Activated CD4-positive, CD25-positive, alpha-beta regulatory T cell treated with anti-CD3 and anti-CD28 coated beads, Interleukin-2, amount 50 U/mL, for 16 hours (primary cell): ENCODE measurements at regions not wholly inside any gene's neighbourhood (a gene's known extent, or its start where the extent isn't known, plus 50 kb on each side); places are given as distances from the start of the nearest gene placed in this dataset.

Experiments
- DNase-seq: peaks from one replicate; pipeline ENCODE4 v3.0.0-alpha.2; 2020; ENCODE audit warnings: low read depth, low spot score

GRCh38 chr1:201655910-201656309, 117.0 kb downstream of the NAV1 start:
- DNase-seq: no peak

DNA sequence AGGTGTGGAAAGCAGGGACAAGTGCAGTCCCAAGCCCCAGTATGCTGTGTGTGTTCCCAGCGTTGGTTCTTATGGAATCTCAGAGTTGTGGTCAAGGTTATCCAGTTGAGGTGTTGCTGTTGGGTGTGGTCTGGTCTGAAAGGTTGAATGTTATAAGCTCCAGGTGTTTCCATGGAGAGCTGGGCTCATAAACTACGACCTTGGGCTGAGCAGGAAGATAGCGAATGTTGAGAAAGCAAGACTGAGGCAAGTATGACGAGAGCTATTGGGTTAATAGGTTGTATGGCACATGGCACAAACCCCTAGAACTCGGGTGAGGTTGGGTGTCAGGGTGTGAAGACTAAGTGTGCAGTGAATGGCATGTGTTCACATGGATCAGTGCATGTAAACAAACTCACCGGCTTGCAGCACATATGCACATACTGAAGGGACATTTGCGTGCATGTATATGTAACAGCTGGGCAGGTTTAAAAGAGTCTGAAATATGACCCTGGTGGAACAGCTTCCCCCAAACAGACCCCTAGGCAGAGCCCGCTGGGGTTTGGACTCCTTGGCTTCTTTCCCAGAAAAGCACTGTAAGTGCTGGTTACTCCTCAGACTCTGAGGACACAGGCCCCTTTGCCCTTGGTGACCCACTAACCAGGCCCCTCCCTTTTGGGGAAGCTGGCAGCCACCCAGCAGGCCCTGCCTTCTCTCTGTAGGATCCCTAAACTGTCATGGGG, 117.5 kb downstream of the NAV1 start:
- DNase-seq: no peak

DNA sequence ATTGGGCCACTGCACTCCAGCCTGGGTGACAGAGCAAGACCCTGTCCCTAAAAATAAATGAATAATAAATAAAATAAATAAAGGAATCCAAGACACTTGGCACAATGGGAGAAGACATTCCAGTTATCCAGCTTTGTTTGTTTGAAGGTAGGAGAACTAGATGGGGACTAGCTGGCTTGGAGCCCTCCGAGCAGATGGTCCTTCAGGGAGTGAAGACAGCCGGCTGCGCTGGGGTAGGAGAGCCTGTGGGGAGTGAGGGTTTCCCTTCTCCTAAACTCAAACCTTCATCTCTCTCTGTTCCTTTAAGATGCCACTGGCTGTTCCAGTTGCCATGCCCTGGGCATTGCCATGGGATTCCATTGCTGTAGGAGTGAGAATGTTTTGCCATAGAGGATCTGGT, 120.6 kb downstream of the NAV1 start:
- no peak for DNase-seq

DNA sequence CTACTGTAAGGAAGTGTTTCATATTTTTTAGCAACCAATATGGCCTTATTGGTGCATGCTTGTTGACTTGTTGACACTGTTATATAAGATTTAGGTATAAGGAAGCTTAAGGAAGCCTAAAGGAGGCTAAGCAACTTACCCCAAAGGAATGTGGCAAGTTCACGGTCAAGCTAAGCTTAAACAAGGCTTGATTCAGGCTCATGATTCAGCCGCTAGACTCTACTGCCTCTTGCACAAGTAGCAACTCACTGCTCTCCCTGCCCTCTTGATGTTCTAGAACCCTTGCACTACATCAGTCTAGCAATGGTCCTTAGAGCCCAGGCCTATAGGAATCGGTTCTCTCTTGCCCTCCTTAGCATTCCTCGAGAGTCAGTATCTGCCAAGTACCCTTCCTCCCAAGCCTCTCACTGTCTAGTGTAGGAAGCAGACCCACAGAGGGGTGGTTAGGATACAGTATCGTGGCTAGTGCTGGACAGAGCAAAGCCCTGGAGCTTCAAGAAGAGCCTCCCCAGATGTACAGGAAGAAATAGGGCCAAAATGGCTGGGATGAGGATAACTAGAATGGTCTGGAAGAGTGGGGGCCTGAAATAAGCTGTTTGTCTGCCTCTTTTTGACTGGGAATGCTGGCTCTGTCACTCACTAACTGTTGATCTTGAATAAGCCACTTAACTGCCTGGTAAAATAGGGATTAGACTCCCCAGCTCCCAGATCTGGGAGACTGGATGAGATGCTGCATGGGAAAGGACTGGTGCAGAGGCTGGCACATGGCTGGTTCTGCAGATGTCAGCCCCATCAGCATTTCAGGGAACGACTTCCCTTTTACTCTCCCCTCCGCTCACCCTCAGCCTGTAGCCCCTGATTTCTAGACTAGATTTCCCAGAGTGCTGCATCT, 122.2 kb downstream of the NAV1 start:
- no peak for DNase-seq

DNA sequence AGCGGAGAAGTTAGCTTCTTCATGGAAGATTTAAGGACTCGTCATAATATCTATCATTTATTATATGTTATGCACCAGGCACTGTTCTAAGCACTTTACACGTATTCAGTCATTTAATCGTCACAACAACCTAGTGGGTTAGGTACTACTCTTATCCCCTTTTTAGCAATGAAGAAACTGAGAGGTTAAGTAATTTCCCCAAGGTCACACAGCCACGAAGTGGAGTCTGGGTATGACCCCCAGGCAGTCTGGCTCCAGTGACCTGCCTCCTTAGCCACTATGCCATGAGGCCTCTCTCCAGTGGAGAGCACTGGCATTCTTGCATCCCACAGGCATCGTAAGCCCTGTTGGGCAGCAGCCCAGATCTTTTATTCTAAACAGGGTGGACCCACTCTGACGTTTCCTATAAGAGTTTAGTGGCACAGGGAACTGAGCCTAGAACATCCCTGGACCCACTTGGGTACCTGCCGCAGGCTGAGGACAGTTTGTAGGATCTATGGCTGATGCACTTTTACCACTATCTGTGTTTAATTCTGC, 123.0 kb downstream of the NAV1 start:
- no peak for DNase-seq

- no peak for DNase-seq
Observed at GRCh38 chr1:201662646-201663045, 123.7 kb downstream of the NAV1 start.

GRCh38 chr1:201663491-201664113, 124.7 kb downstream of the NAV1 start:
- no peak for DNase-seq

GRCh38 chr1:201665036-201665435, 126.1 kb downstream of the NAV1 start:
- DNase-seq: no peak

- no peak for DNase-seq
Observed at GRCh38 chr1:201666102-201666501, 127.2 kb downstream of the NAV1 start.

DNA sequence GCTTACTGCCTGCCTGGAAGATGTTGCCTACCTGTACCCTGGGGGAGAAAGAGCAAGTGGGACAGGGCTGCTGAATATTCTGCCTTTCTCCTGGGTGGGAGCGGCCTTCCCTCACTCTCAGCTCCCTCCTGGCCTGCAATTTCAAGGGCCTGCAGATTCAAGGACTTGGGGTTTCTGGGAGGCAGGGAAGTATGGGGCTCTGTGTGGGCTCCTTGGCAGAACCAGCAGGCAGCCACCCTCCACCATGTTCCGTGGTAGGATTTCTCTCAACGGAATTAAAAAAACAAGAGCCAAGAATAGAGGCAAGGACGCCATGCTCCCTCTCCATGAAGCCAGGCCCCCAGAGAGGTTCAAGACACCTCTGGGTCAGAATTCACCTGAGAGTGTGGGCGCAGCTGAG, 127.7 kb downstream of the NAV1 start:
- no peak for DNase-seq

GRCh38 chr1:201667479-201667878, 128.6 kb downstream of the NAV1 start:
- no peak for DNase-seq

DNA sequence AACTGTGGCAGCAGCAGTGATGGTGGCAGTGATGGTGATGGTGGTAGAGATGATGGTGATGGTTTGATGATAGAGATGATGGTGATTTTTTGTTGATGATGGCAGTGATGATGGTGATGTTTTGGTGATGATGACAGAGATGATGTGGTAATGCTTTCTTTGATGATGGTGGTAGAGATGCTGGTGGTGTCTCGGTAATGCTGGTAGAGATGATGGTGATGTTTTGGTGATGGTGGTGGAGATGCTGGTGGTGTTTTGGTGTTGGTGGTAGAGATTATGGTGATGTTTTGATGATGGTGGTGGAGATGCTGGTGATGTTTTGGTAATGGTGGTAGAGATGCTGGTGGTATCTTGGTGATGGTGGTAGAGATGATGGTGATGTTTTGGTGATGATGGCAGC, 131.6 kb downstream of the NAV1 start:
- no peak for DNase-seq

DNA sequence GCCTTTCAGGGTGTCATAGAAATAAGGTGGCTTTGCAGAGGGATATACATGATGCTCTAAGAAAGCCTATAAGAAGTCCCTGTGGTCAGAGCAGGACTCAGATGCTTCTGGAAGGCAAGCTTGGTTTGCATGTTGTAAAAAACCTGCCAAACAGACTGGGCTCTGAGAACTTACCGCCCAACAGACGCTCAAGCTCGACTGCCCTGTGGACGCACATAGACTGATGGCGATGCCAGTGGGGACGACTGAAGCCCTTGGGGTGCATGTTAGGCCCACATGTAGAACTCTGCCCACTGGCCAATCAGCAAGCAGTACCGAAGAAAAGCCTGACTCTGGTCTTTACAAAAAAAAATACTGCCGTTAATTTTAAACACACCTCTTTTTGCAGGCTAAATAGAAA, 133.8 kb downstream of the NAV1 start:
- DNase-seq: no peak

- DNase-seq: no peak
Observed at GRCh38 chr1:201673093-201673492, 134.2 kb downstream of the NAV1 start.

GRCh38 chr1:201673915-201674314, 135.0 kb downstream of the NAV1 start:
- DNase-seq: no peak

DNA sequence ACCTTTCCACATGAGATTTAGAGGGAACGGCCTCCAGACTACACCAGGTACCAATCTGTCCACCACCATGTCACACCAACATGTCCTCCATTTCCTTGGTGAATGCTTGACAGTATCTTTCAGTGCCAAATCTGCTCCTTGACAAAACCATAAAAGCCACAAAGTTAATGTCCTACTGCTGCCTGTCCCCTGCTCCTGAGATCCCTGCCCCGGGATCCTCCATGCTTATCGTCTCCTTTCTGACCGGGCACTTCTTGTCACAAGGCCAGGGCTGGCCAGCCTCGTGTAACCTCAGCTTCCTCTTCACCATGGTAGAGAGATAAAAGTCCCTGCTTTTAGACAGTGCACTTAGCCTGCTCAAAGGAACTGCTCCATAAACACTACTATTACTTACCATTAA, 136.2 kb downstream of the NAV1 start:
- no peak for DNase-seq

DNA sequence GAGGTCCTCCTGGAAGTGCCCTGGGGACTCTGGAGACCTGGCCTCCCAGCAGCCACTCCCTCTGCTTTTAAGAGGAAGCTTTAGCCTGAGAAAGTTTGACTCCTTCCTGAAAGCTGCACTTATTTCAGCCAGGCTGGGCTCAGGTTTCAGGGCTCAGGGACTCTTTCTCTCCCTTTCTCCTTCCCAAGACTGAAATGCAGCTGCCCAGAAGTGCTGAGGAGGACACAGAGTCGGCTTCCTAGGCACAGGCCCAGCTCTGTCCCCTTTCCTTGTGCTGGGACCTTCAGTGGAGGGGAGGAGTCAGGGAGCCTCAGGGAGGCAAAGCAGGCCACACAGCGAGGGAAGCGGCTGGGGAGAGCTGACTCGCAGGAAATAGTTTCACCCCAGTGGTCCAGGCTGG, 137.3 kb downstream of the NAV1 start:
- DNase-seq: no peak

DNA sequence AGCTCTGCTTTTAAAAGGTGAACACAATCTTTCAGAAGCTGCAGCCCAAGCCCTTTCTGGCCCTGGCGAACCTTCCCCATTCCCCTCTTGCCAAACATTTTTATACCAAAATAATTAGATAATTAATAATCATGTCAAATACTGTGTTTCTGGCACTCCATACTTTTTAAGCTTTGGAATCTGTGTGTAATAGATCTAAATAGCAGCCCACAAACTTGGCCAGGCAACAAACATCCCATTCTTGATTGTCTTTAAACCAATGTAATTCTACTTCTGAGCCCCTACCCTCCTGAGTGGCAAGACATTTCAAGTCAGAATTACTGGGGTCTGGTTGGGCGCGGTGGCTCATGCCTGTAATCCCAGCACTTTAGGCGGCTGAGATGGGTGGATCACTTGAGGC, 137.7 kb downstream of the NAV1 start:
- DNase-seq: no peak

GRCh38 chr1:201678264-201679101, 139.6 kb downstream of the NAV1 start:
- no peak for DNase-seq

- DNase-seq: no peak
Observed at GRCh38 chr1:201681375-201681774, 142.4 kb downstream of the NAV1 start.

GRCh38 chr1:201682964-201683363, 144.0 kb downstream of the NAV1 start:
- DNase-seq: no peak
